GM19438 (cell line): ENCODE measurements at regions not wholly inside any gene's neighbourhood (a gene's known extent, or its start where the extent isn't known, plus 50 kb on each side); places are given as distances from the start of the nearest gene placed in this dataset.
"Not testable (repeated sequence)": the region's sequence is repeated elsewhere in the genome, so short reads cannot be mapped to it uniquely, and the experiment has no call there.

Experiments used
- ATAC-seq: cut with Tn5 transposase; IDR thresholded peaks from one replicate; pipeline ENCODE4 v1.9.1; 2021; ENCODE audit warnings: low read depth; ENCODE audit not compliant: unreplicated experiment

DNA sequence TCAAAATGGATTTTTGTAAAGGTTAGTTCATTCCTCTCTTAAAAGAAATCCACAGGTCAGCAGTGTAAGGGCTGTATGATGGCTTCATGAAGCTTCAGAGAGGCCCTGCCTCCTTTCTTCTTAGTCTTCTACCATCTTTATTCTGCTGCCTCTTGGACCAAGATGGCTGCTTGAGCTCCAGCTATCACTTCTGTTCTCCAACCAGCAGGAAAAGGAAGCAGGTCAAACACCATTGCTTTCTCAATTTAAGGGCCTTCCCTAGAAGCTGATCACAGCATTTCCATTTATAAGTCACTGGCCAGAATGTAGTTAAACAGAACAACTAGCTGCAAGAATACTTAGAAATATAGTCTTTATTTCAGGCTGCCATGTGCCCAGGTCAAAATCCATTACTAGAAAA lies 336.8 kb upstream of the KLF3 start:
- no peak for ATAC-seq

DNA sequence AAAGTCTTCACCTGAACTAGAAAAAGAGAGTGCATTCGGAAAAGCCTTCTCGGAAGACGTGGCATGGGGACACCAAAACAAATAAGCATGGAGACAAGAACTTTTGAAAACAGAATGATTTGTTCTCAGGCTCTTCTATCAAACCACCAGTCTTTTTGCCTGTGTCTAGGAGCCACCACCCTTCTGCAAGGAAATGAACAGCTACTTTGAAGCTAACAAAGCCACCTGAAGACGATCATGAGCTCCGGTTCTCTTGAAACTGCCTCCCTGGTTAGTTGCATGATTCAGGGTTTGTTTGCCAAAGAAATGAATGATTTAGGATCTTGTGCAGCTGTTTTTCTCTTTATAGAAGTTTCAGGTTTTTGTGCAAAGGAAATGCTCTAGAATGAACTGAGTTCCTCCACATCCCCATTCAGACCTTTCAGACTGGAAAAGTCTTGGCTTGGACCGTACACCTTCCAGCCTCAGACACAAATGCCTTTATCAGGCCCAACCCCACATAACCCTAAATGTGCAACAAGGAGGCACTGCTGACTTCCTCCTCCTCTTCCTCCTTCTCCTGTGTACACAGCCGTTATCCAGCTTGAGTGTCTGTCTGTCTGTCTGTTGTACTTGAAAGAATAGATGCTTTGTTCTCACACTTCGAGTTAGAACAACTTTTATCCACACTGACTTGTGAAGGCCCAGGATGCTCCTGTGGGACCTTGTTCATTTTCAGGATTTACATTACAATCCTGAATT lies 334.8 kb upstream of the KLF3 start:
- ATAC-seq: no peak

DNA sequence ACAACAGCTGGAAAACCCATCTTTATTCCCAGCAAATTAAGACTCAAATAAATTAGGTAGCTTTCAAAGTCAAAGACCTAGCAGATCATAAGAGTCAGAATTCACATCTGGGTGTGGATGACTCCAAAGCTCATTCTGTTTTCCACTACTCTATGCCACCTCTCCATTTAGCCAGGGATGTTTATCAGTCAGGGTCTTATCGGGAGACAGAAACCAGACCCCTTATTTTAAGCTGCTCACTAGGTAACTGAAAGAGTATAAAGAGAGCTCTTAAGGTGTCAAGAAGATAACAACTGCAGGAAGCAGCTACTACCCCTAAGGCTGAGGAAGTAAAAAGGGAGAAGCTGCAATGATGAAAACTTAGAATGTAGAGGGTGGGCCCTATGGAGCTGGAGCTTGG lies 333.7 kb upstream of the KLF3 start:
- ATAC-seq: no peak

DNA sequence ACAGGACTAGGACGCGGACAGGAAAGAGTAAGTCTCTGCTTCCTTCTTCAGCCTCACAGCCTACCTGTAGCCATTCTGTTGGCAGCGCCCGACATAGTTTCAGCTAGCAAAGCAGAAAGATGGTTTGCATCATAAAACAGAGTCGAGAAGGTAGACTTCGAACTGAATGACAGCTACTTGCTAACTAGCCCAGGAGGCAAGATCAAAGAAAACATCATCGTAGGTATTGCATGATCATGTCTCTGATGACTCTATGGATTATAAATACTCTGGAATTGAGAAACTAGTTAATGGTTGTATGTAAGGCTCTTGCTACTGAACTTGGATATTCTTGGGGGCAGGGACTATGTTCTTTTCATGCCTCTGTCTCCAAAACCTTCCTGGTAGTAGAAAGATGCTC lies 333.1 kb upstream of the KLF3 start:
- no peak for ATAC-seq

DNA sequence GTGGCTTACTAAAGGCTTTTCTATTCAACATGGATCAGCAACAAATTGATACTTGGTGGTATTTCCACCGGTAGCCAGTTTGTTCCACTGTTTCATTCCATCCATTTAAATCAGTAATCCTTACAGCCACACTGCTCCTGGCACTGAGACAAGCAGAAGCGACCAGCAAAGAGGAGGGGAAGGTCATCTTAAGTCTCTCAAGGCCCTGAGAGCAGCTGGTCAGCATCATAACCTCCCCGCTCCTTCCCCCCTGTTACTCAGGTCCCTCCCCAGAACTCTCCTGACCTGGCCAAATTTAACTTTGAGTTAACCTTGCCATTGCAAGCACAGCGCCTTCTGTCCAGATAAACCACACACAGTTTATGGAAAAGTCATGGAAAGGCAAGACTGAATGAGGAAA lies 331.3 kb upstream of the KLF3 start:
- no peak for ATAC-seq

DNA sequence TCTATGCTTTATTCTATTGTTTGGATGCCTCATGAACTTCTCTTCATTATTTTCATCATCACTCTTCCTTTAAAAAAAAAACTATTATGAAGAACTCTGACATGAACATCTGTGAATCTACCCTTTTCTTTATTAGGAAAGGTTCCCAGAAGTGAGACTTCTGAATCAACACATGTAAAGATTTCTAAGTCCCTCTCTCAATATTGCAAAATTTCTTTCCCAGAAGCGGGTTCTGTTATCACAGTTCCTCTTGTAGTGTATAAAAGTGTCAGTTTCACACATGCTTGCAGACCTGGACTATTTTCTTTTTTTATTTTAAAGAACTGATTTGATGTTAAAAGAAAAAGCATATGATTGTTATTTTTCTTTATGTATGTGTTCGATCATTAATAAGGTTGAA lies 330.8 kb upstream of the KLF3 start:
- ATAC-seq: no peak

DNA sequence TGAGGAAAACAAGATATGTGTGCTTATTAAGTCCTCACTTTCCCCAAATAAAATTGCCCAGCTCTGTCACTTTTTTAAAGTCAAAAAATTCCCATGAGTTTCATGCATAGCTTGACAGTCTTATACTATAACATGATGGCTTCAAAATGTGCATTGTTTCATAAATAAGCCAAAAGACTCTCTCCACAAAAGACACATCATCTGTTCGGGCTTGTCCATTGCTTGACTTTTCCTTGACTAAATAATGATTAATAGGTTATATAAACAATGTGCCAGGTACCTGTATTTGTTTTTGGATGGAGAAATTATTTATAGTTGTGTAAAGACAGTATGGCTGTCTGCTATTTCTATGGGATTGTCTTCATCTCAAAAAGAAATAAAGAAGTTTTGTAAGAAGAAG lies 329.2 kb upstream of the KLF3 start:
- no peak for ATAC-seq

DNA sequence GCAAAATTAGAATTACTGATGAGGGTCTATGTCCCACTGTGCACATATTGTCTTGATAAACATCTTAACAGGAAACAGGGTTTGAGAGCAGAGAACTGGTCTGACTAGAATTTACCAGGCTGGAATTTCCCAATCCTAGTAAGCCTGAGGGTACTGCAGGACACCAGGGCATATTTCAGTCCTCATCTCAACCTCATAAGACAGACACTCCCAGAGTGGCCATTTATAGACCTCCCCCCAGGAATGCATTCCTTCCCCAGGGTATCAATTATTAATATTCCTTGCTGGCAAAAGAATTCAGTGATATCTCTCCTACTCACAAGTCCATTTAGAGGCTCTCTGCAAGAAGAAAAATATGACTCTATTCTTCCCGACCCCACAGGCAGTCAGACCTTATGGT lies 325.1 kb upstream of the KLF3 start:
- not testable (repeated sequence) for ATAC-seq

DNA sequence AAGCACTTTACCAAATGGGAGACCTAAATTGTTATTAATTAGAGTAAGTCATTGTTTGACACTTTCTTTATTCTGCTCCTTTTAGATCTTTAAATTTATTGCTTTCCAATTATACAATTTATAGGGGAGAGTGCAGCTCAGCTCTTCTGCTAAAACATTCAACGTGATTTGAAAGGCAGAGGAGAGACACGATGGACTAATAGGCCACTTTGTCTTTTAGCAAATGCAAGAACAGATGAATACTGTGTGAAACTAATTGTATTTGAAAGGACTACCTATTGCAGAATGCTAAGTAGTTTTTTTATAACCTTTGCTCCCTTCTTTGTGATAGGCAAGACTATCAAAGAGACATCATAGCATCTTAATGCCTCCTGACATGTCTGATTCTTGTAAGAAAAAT lies 320.4 kb upstream of the KLF3 start:
- no peak for ATAC-seq

DNA sequence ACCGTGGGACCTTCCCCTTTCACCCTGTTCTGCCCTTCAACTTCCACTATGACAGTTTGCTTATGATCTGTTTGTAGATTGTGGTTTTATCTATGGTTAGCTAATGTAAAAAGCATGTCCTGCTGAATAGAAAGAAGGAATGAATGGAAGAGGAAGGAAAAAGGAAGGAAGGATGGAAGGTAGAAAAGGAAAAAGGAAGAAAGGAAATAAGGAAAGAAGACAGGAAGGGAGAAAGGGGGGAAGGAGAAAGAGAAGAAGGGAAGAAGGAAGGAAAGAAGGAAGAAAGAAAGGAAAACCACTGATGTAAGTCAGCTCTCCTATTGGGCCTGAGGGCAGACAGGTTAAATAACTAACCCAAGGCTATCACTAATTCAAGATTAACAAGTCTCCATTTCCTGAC lies 319.1 kb upstream of the KLF3 start:
- ATAC-seq: no peak

DNA sequence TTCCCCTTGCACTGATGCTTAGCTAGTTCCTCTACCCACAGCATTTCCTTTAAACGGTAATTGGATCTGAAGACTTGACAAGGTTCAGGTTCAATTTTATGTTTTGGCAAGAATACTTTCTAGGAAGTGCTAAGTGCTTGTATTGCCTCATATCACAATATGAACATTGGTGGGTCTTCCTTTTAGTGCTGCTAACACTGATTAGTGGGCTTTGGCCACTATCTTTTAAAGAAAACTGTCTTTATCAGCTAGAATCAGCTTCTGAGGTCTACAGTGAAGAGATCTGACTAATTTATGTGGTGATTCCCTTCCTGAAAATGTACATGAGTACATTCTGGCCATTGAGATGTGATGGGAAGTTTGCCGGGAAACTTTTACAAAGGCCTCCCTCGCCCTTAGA lies 316.7 kb upstream of the KLF3 start:
- ATAC-seq: no peak

DNA sequence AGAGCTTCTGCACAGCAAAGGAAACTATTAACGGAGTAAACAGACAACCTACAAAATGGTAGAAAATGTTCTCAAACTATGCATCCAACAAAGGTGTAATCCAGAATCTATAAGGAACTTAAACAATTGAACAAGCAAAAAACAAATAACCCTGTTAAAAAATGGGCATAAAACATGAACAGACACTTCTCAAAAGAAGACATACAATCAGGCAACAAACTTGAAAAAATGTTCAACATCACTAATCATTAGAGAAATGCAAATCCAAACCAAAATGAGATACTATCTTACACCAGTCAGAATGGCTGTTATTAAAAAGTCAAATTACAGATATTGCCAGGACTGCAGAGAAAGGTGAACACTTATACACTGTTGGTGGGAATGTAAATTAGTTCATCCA lies 309.6 kb upstream of the KLF3 start:
- ATAC-seq: no peak

DNA sequence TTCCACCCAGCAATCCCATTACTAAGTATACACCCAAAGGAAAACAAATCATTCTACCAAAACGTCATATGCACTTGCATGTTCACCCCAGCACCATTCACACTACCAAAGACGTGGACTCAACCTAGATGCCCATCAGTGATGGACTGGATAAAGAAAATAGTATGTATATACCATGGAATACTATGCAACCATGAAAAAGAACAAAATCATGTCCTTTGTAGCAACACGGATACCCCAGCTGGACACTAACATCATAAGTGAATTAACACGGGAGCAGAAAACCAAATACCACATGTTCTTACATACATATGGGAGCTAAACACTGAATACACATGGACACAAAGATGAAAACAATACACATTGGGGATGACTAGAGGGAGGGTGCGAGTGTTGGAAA lies 309.1 kb upstream of the KLF3 start:
- ATAC-seq: no peak

DNA sequence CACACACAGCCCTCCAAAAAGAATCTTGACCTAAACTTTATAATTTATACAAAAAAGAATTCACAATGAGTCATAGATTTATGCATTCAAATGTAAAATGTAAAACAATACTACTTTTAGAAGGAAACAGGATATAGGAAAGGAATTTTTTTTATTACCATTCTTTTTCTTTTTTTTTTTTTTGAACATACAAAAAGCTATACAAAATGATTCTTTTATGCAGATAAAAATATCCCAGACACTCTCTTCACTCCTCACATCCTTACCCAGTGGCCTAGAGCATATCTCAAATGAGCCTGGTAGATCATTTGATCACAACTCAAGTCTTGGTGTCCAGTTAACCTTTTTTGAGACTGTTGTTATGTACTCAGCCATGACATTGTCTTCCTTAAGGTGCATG lies 307.3 kb upstream of the KLF3 start:
- no peak for ATAC-seq

DNA sequence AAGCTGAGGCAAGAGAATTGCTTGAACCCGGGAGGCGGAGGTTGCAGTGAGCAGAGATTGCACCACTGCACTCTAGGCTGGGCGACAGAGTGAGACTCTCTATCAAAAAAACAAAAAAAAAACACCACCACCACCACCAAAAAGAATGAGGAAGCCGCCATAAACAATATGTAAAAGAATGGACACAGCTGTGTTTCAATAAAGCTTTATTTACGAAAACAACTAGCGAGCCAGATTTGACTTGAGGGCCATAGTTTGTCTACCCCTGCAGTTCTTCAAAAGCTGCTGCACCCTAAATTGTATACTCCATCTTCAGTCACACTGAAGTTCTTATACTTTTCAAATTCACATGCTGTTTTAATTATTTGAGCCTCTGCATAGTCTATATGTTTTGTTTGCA lies 306.5 kb upstream of the KLF3 start:
- no peak for ATAC-seq

DNA sequence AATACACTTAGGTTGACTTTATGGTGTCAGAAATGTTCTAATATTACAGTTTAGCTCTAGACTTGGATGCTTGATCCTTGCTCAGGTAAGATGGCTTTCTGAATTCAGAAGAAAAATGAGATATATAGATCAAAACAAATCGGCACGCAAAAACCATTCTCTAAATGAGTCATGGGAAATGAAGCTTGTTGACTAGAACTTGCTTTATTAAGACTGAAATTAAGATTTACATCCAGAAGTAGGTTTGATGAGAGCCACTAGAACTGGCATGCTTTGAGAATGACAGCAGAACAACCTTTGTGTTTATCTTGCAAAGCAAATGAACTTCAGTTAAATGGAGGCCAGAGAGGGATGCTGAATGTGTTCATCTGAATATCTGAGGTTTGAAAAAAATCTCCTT lies 304.9 kb upstream of the KLF3 start:
- no peak for ATAC-seq

DNA sequence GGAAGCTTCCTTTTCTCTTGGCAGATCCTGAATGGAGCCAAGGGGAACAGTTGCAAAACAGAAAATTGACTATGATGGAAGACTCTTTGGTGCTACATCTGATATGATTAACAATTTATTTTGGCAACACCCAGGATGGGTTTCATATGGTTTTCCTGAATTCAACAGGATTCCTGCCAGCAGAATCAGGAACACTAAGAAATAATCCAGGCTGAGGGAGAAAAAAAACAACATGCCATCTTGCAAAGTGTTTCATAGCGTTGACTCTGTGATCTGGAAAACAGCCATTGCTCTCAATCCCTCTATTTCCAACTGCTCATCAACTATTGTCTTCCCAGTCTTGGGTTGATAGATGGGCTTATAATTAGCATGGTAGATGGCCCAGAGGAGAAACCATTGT lies 303.8 kb upstream of the KLF3 start:
- no peak for ATAC-seq

DNA sequence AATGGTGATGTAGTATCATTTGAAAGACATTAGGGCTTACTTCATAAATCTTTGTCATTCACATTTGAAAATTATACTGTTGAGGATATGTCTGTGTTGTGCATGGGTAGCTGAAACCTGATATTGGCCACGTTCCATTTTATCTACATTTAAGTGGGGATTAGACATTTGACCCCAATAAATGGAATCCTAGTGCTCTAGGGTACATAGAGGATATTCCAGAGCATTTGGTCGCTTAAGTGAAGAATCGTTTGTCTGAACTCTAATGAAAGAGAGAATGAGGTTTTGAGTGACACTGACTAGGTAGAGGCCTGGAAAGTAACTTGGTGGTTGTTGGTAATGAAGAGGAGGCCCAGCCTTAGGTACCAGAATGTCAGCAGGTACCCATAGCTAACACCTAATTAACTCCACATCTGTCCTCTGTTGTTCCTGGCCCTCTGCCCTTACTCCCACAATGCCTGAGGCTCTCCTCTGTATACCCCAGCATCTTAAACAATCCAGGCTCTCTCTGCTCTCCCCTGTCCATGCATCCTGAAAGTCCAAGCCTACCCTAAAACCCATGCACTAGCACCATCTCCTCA lies 299.5 kb upstream of the KLF3 start:
- no peak for ATAC-seq

DNA sequence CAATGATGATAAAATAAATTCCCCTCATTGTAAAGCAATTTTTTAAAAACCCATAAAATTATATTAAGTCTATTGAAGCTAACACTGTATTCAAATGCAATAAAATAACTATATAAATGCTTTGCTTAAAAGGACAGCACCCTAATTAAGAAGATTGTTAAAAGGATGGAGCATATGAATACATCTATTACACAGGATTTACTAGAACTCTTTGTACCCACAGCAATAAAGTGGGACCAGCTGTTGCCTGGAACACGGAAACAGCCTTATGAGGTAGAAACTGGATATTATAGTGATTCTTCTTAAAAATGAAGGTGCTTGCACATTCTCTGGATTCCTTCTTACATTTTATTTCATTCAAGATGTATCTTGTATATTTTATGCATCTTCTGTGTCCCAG lies 298.7 kb upstream of the KLF3 start:
- no peak for ATAC-seq

DNA sequence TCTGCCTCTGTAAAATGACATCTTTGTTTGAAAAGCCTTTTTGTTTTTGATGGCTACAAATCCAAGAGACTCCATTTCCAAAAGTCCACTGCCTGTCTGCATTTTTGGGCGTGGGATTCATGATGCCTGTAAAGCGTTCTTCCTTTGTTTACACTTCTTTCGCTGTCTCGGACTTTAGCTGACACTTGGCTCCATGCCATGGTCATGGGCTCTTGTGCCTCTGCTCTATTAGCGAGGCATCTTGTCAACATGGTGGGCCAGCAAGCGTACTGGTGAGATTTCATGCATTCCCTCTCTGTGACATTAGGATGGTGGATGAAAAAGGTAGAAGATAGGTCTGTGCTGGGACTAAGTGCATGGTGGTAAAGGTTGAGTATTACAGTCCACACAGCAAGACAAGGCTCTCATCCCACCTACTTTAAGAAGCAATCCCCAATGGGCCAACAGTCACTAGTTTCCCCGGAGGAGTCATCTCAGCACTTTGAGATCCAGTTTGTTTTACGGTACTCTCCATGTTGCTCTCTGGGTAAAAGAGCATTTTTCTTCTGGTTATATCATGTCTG lies 298.2 kb upstream of the KLF3 start:
- no peak for ATAC-seq

DNA sequence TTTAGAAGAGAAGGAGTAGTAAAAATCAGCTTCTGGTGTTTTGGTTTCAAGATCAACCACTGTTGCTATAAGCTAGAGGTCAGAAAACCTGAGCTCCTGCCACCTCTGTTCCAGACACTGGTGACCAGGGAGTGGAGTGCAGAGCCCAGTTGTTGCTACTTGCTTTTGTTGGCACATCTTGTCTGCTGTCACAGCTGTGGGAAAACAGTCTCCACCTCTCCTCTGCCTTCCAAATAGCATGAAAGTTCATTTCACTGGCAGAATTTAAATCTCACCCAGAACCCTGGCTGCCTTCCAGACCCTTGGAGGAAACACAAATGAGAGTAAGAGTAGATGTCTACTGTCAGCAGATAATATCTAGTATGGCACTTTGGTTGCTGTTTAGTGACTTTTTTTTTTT lies 297.5 kb upstream of the KLF3 start:
- no peak for ATAC-seq

DNA sequence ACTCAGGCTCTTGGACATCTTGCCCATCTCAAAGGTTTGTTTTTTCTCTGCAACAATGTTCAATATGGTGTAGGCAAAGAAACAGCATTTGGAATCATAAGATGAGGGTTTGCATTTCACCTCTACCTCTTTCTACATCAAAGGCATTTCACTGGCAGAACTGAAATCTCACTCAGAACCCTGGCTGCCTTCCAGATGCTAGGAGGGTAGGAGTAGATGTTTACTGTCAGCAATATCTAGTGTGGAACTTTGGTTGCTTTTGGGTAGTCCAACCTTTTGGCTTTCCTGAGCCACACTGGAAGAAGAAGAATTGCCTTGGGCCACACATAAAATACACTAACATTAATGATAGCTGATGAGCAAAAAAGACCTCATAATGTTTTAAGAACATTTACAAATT lies 297.0 kb upstream of the KLF3 start:
- no peak for ATAC-seq
